ENCODE measurements at regions not wholly inside any gene's neighbourhood (a gene's known extent, or its start where the extent isn't known, plus 50 kb on each side); places are given as distances from the start of the nearest gene placed in this dataset.

GRCh38 chr7:115235075-115235474 is 313.2 kb downstream of the MDFIC start:
- Histone ChIP-seq H2AFZ (replicated peaks) (no peak overlapping the region), H3K4me1 (no peaks in the 10 kb centered on the region), H3K4me3 (no peak overlapping the region), H3K9me3 (ENCODE audit: low read depth) (no peaks in the 10 kb centered on the region), H4K20me1 (ENCODE audit: low read depth) (no peaks in the 10 kb centered on the region), H3K27me3 (peaks cover 33% of the 10 kb centered on the region), H3K79me2 (ENCODE audit: low read depth) (no peaks in the 10 kb centered on the region), H3K9ac (no peak overlapping the region), H3K27ac (no peak overlapping the region), H3K36me3 (no peaks in the 10 kb centered on the region), H3K4me2 (no peak overlapping the region), H3F3A (ENCODE audit: low read depth) (no peaks in the 10 kb centered on the region)
- no peak for DNase-seq (ENCODE audit: low spot score)
- peaks cover 11% of the 10 kb centered on the region for H3K4me1 Mint-ChIP-seq
- H3K36me3 Mint-ChIP-seq = no peaks in the 10 kb centered on the region
- H3K9me3 Mint-ChIP-seq = no peaks in the 10 kb centered on the region
- no peaks in the 10 kb centered on the region for H3K27me3 Mint-ChIP-seq (ENCODE audit: insufficient read depth, low read depth)
- H3K4me3 Mint-ChIP-seq = no peak overlapping the region
- no peak for TF ChIP-seq EZH2phosphoT487 (IDR thresholded peaks at IDR 0.05)
- no peak for TF ChIP-seq CTCF (IDR thresholded peaks at IDR 0.05)
- TF ChIP-seq EZH2 (IDR thresholded peaks at IDR 0.05) = no peak
- no peak overlapping the region for H3K27ac Mint-ChIP-seq

- Mint-ChIP-seq H3K4me1 (peaks cover 11% of the 10 kb centered on the region), H3K4me3 (no peak overlapping the region), H3K27ac (no peak overlapping the region), H3K27me3 (ENCODE audit: insufficient read depth, low read depth) (peaks cover 2% of the 10 kb centered on the region), H3K9me3 (no peaks in the 10 kb centered on the region), H3K36me3 (no peaks in the 10 kb centered on the region)
- Histone ChIP-seq H2AFZ (replicated peaks) (no peak overlapping the region), H3F3A (ENCODE audit: low read depth) (no peaks in the 10 kb centered on the region), H3K27ac (no peak overlapping the region), H3K27me3 (peaks cover 45% of the 10 kb centered on the region), H3K4me1 (no peaks in the 10 kb centered on the region), H3K9ac (no peak overlapping the region), H3K9me3 (ENCODE audit: low read depth) (no peaks in the 10 kb centered on the region), H3K4me3 (no peak overlapping the region), H3K79me2 (ENCODE audit: low read depth) (no peaks in the 10 kb centered on the region), H3K36me3 (no peaks in the 10 kb centered on the region), H3K4me2 (no peak overlapping the region), H4K20me1 (ENCODE audit: low read depth) (no peaks in the 10 kb centered on the region)
- no peak for DNase-seq (ENCODE audit: low spot score)
- TF ChIP-seq EZH2 (IDR thresholded peaks at IDR 0.05) (no peak), EZH2phosphoT487 (IDR thresholded peaks at IDR 0.05) (no peak), CTCF (IDR thresholded peaks at IDR 0.05) (no peak)
These were observed 311.9 kb downstream of the MDFIC start for GRCh38 chr7:115233809-115234208.

- Mint-ChIP-seq H3K9me3 (no peaks in the 10 kb centered on the region), H3K36me3 (no peaks in the 10 kb centered on the region), H3K27me3 (ENCODE audit: insufficient read depth, low read depth) (peaks cover 2% of the 10 kb centered on the region), H3K27ac (no peak overlapping the region), H3K4me3 (no peak overlapping the region), H3K4me1 (peaks cover 11% of the 10 kb centered on the region)
- Histone ChIP-seq H3K4me3 (no peak overlapping the region), H3K4me2 (no peak overlapping the region), H2AFZ (replicated peaks) (no peak overlapping the region), H3K9me3 (ENCODE audit: low read depth) (no peaks in the 10 kb centered on the region), H3K36me3 (no peaks in the 10 kb centered on the region), H3K79me2 (ENCODE audit: low read depth) (no peaks in the 10 kb centered on the region), H4K20me1 (ENCODE audit: low read depth) (no peaks in the 10 kb centered on the region), H3K4me1 (peaks cover 1% of the 10 kb centered on the region), H3K27ac (no peak overlapping the region), H3K9ac (no peak overlapping the region), H3K27me3 (peaks cover 63% of the 10 kb centered on the region), H3F3A (ENCODE audit: low read depth) (no peaks in the 10 kb centered on the region)
- TF ChIP-seq EZH2 (IDR thresholded peaks at IDR 0.05) = no peak
- no peak for TF ChIP-seq EZH2phosphoT487 (IDR thresholded peaks at IDR 0.05)
- TF ChIP-seq CTCF (IDR thresholded peaks at IDR 0.05) = no peak
- no peak for DNase-seq (ENCODE audit: low spot score)
These were observed 310.1 kb downstream of the MDFIC start for GRCh38 chr7:115232041-115232440.
